Rectal smooth muscle tissue (tissue), 1 donor: ENCODE measurements at regions not wholly inside any gene's neighbourhood (a gene's known extent, or its start where the extent isn't known, plus 50 kb on each side); places are given as distances from the start of the nearest gene placed in this dataset.
"Not testable (repeated sequence)": the region's sequence is repeated elsewhere in the genome, so short reads cannot be mapped to it uniquely, and the experiment has no call there.

ENCODE experiments used
- H3K27ac ChIP-seq: one replicate; pipeline ENCODE4 v1.7.0; 2013; ENCODE audit warnings: low read depth, low read length, inconsistent platforms
- H3K27me3 ChIP-seq: one replicate; pipeline ENCODE4 v1.7.0; 2013; ENCODE audit warnings: low read length; ENCODE audit not compliant: control insufficient read depth, insufficient read depth
- H3K36me3 ChIP-seq: one replicate; pipeline ENCODE4 v1.7.0; 2013; ENCODE audit warnings: low read length; ENCODE audit not compliant: control insufficient read depth, insufficient read depth
- H3K4me1 ChIP-seq: one replicate; pipeline ENCODE4 v1.7.0; 2013; ENCODE audit warnings: low read length; ENCODE audit not compliant: control insufficient read depth, insufficient read depth
- H3K4me3 ChIP-seq: one replicate; pipeline ENCODE4 v1.7.0; 2013; ENCODE audit warnings: low read length
- H3K9ac ChIP-seq: one replicate; pipeline ENCODE4 v1.7.0; 2013; ENCODE audit warnings: low read length

- Histone ChIP-seq H3K27me3 (no peaks in the 10 kb centered on the region), H3K4me3 (no peak overlapping the region), H3K27ac (no peak overlapping the region), H3K4me1 (no peaks in the 10 kb centered on the region), H3K9ac (no peak overlapping the region), H3K36me3 (no peaks in the 10 kb centered on the region)
These were observed 103.9 kb downstream of the ALG10 start for GRCh38 chr12:34126239-34126641.

GRCh38 chr12:34126805-34127204, 104.5 kb downstream of the ALG10 start:
- no peak overlapping the region for H3K9ac ChIP-seq
- H3K36me3 ChIP-seq, result no peaks in the 10 kb centered on the region
- H3K4me1 ChIP-seq, result no peaks in the 10 kb centered on the region
- no peak overlapping the region for H3K4me3 ChIP-seq
- no peak overlapping the region for H3K27ac ChIP-seq
- H3K27me3 ChIP-seq, result no peaks in the 10 kb centered on the region

DNA sequence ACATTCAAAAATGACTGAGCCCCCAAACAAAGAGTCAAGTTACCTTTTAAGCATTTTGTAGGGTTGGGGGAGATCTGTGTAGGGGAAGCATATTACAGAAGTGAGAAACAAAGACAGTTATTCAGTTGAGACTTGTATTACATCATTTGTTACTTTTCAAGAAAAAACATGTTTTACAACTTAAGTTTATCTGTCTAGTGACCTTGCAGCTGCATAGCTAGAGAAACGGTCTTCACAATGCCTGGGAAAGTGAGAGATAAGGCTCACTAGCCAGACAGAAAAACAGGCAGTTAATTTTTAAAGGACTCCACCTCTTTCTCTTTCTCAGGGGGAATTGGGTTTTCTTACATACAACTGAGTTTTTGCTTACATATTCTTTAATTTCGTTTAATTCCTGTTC, 105.1 kb downstream of the ALG10 start:
- H3K9ac ChIP-seq, H3K4me3 ChIP-seq, H3K27ac ChIP-seq, H3K27me3 ChIP-seq, H3K4me1 ChIP-seq, H3K36me3 ChIP-seq: not testable (repeated sequence)

DNA sequence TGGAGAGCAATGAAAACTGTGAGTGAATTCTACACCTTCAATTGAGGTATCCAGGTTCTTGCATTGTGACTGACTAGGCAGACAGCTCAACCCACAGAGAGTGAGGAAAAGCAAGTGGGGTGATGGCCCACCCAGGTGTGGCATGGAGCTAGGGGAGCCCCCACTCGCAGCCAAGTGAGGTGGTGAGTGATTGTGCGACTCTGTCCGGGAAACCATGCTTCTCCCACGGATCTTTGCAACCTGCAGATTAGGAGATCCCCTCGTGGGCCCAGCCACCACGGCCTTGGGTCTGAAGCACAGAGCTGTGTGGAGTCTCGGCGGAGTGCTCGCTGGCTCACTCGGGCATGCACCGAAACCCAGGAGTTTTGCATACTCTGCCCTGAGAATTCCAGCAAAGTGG, 120.1 kb downstream of the ALG10 start:
- Histone ChIP-seq H3K9ac (no peak overlapping the region), H3K36me3 (no peaks in the 10 kb centered on the region), H3K27me3 (no peaks in the 10 kb centered on the region), H3K4me3 (no peak overlapping the region), H3K27ac (no peak overlapping the region), H3K4me1 (no peaks in the 10 kb centered on the region)

GRCh38 chr12:34151019-34151418, 128.7 kb downstream of the ALG10 start:
- Histone ChIP-seq H3K4me3 (no peak overlapping the region), H3K27ac (no peak overlapping the region), H3K36me3 (no peaks in the 10 kb centered on the region), H3K4me1 (no peaks in the 10 kb centered on the region), H3K9ac (no peak overlapping the region), H3K27me3 (no peaks in the 10 kb centered on the region)

GRCh38 chr12:34163443-34163842, 141.1 kb downstream of the ALG10 start:
- H3K36me3 ChIP-seq, result no peaks in the 10 kb centered on the region
- H3K27ac ChIP-seq, result no peak overlapping the region
- no peaks in the 10 kb centered on the region for H3K4me1 ChIP-seq
- H3K9ac ChIP-seq, result no peak overlapping the region
- H3K27me3 ChIP-seq, result no peaks in the 10 kb centered on the region
- no peak overlapping the region for H3K4me3 ChIP-seq

- no peaks in the 10 kb centered on the region for H3K36me3 ChIP-seq
- no peak overlapping the region for H3K9ac ChIP-seq
- no peak overlapping the region for H3K27ac ChIP-seq
- H3K4me3 ChIP-seq, result no peak overlapping the region
- H3K27me3 ChIP-seq, result no peaks in the 10 kb centered on the region
- no peaks in the 10 kb centered on the region for H3K4me1 ChIP-seq
These were observed 144.2 kb downstream of the ALG10 start for GRCh38 chr12:34166427-34167060.

GRCh38 chr12:34168507-34168906, 146.2 kb downstream of the ALG10 start:
- H3K36me3 ChIP-seq, H3K4me3 ChIP-seq, H3K27ac ChIP-seq, H3K9ac ChIP-seq, H3K27me3 ChIP-seq, H3K4me1 ChIP-seq: not testable (repeated sequence)

GRCh38 chr12:34186492-34186891, 164.2 kb downstream of the ALG10 start:
- Histone ChIP-seq H3K9ac (no peak overlapping the region), H3K27ac (no peak overlapping the region)

GRCh38 chr12:34188974-34189373, 166.7 kb downstream of the ALG10 start:
- H3K27ac ChIP-seq, result no peak overlapping the region
- no peaks in the 10 kb centered on the region for H3K27me3 ChIP-seq
- H3K9ac ChIP-seq, result no peak overlapping the region
- H3K36me3 ChIP-seq, result no peaks in the 10 kb centered on the region
- H3K4me3 ChIP-seq, result no peak overlapping the region
- H3K4me1 ChIP-seq, result no peaks in the 10 kb centered on the region

More at GRCh38 chr12:34186492-34186891, 164.2 kb downstream of the ALG10 start:
- Histone ChIP-seq H3K4me3 (no peak overlapping the region), H3K36me3 (no peaks in the 10 kb centered on the region), H3K27me3 (no peaks in the 10 kb centered on the region), H3K4me1 (no peaks in the 10 kb centered on the region)

GRCh38 chr12:34190054-34190453, 167.8 kb downstream of the ALG10 start:
- Histone ChIP-seq H3K4me1 (no peaks in the 10 kb centered on the region), H3K36me3 (no peaks in the 10 kb centered on the region), H3K27ac (no peak overlapping the region), H3K9ac (no peak overlapping the region), H3K4me3 (no peak overlapping the region), H3K27me3 (no peaks in the 10 kb centered on the region)

- H3K9ac ChIP-seq, result no peak overlapping the region
- no peak overlapping the region for H3K4me3 ChIP-seq
- no peaks in the 10 kb centered on the region for H3K36me3 ChIP-seq
- H3K27me3 ChIP-seq, result no peaks in the 10 kb centered on the region
- no peaks in the 10 kb centered on the region for H3K4me1 ChIP-seq
- no peak overlapping the region for H3K27ac ChIP-seq
These were observed 176.6 kb downstream of the ALG10 start for GRCh38 chr12:34198924-34199323.

GRCh38 chr12:34203866-34204620, 181.7 kb downstream of the ALG10 start:
- Histone ChIP-seq H3K4me1 (no peaks in the 10 kb centered on the region), H3K27me3 (no peaks in the 10 kb centered on the region), H3K4me3 (no peak overlapping the region), H3K9ac (no peak overlapping the region), H3K36me3 (no peaks in the 10 kb centered on the region), H3K27ac (no peak overlapping the region)
